Inflammatory macrophage treated with lipopolysaccharide for 4 hours (primary cell): ENCODE measurements at regions not wholly inside any gene's neighbourhood (a gene's known extent, or its start where the extent isn't known, plus 50 kb on each side); places are given as distances from the start of the nearest gene placed in this dataset.
"Not testable (repeated sequence)": the region's sequence is repeated elsewhere in the genome, so short reads cannot be mapped to it uniquely, and the experiment has no call there.

Source experiments
- DNase-seq: peaks from one replicate; pipeline ENCODE4 v3.0.0-alpha.2; 2020

DNA sequence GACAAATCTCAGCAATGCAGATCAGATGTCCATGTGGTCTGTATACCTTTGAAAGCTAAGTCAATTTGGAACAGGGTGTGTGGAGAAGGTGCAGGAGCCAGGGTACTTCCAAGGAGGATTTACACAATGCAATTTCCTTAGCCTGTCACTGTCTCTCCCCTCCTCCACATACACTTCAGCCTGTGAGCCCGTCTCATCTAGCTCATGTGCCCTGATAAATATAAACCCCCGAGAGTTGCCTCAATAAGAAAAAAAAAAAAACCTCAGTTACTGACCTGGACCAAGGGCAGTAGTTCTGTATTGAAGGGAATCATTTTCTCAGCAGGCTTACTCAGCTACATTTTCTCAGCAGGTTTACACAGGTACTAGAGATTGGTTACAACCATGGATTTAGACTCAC lies 132.1 kb upstream of the PELI2 start:
- no peak for DNase-seq

GRCh38 chr14:56000846-56001245 lies 117.4 kb upstream of the PELI2 start:
- no peak for DNase-seq

DNA sequence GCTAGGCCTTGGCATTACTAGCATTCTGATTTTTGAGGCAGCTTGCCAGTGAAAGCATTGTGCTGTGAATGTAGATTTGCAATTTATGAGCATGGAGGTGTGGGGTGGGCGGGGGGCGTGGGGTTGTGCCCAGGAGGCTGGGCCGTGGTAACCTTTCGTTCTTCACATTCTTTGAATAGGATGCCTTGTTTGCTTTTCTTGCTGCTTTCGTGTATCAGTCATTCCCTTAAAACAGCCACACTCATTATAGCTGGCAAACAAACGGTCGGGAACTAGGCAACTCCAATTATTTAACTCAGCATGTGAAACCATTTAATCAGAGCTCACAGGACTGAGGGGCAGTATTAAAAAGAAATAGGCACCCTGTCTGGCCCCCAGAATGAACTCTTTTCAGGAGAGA lies 115.9 kb upstream of the PELI2 start:
- DNase-seq = no peak

DNA sequence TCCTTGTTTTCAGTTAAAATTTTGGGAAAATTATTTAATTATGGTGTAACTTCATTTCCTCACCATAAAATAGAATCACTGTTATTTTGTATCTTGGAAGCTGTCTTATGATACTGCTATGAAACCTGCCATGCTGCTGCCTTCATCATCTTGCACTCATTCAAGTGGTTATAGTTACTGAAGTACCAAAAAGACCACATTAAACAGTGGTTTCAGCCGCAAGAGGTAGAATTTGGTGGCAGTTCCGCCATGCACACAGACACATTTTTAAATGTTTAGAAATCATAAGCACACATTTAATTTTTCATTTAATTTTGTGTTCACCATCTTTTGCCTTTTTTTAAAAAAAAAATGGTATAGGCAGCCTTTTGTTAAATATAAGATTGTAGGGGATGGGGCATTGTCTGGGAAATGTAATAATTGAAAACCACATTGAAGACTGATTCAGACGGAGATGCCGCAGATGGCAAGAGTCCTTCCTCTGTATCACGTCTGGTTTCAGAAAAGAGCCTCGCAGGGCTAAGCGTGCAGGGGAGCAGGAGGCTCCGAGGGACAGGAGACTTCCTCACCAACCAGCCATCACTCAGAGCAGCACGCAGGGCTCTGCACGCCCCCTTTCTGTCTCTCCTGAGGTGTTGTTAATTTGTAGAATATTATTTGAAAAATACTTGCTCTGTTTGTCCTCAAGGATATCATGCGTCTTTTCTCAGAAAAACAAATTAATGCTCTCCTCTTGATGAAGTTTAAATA lies 115.2 kb upstream of the PELI2 start:
- no peak for DNase-seq

DNA sequence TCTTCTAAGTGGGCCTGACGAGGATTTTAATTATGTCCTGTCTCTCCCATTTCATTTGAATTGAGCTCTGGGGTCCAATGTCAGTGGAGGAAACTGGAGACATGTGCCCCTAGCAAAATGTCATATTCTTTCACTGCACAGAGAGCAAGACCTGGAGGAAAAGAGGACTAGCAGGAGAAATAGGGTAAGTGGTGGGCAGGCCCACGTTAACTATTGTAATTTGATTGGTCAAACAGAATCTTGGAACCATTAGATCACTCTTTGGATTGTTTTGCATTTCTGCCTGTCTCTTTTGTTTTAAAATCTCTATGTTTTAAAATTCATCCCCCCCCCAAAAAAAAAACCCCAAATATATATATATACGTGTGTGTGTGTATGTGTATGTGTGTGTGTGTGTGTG lies 113.9 kb upstream of the PELI2 start:
- DNase-seq = no peak

GRCh38 chr14:56004786-56005185 lies 113.4 kb upstream of the PELI2 start:
- peak; percentile 3 for DNase-seq

DNA sequence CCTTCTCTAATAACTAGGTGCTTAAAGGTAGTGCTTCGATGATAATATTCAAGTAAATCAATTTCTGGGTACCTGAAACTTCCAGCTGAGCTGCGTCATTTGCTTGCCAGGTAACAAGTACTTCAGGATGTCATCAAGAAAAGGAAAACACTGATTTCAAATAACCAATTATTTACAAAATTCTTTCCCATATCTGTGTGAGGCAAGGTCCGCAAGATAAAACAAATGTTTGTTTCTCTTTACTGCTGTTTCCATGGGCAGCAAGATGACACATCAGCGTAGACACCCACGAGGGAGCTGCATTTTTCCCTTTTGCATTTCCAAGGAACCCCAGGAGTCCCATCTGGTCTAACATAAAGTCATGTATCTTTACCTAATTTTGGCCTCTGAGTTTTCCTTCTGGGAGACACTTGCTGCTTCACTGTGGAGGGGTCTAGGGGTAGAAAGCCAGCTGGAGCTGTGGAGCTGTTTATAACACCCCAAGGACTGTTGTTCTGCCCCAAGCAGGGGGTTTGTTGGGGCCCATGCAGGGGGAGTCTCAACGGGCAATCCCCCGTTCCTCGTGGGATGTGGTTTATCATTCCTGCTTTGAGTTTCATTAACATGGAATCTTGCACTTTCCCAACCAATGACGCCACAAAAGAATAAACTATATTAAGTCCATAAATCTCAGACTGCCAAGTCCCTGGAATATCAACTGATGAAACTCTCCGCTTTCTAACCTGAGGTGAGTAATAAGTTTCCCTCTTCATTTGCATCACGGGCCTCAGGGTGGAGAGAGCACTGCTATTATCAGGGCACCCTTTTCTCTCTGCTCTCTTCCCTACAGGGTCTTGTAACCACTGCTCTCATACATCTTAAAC lies 112.8 kb upstream of the PELI2 start:
- DNase-seq = no peak

GRCh38 chr14:56007491-56007890 lies 110.7 kb upstream of the PELI2 start:
- DNase-seq = not testable (repeated sequence)

GRCh38 chr14:56008150-56008549 lies 110.1 kb upstream of the PELI2 start:
- DNase-seq = peak; percentile 19

DNA sequence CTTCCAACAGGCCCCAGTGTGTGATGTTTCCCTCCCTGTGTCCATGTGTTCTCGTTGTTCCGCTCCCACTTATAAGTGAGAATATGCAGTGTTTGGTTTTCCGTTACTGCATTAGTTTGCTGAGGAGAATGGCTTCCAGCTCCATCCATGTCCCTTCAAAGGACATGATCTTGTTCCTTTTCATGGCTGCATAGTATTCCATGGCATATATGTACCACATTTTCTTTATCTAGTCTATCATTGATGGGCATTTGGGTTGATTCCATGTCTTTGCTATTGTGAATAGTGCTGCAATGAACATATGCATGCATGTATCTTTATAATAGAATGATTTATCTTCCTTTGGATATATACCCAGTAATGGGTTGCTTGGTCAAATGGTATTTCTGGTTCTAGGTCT lies 109.5 kb upstream of the PELI2 start:
- DNase-seq = not testable (repeated sequence)

- no peak for DNase-seq
Observed at GRCh38 chr14:56023661-56024081, 94.5 kb upstream of the PELI2 start.

GRCh38 chr14:56025191-56025590 lies 93.0 kb upstream of the PELI2 start:
- DNase-seq = no peak

GRCh38 chr14:56026506-56026905 lies 91.7 kb upstream of the PELI2 start:
- no peak for DNase-seq

GRCh38 chr14:56027421-56027820 lies 90.8 kb upstream of the PELI2 start:
- no peak for DNase-seq

- DNase-seq = no peak
Observed at GRCh38 chr14:56027916-56028712, 90.1 kb upstream of the PELI2 start.

GRCh38 chr14:56036353-56036752 lies 81.9 kb upstream of the PELI2 start:
- no peak for DNase-seq

DNA sequence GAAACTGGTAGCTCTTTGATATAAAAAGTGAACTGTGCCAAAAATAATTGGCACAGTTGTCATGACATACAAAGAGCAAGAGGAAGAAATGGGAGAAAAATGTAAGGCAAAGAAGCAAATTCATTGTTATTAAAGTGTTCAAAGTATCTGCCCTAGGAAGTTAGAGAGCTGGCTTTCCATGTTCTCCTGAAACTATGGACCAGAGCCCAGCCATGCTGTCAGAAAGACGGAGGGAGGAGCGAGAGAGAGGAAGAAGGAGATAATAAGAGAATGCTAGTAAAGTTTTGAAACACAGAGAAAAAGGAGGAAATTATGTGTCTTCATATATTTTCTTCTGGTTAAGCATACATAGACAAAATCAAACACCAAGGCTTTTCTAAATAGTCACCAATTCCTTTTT lies 78.1 kb upstream of the PELI2 start:
- DNase-seq = no peak

- no peak for DNase-seq
Observed at GRCh38 chr14:56044196-56044595, 74.0 kb upstream of the PELI2 start.

- no peak for DNase-seq
Observed at GRCh38 chr14:56046546-56046945, 71.7 kb upstream of the PELI2 start.

- DNase-seq = no peak
Observed at GRCh38 chr14:56046996-56047395, 71.2 kb upstream of the PELI2 start.

DNA sequence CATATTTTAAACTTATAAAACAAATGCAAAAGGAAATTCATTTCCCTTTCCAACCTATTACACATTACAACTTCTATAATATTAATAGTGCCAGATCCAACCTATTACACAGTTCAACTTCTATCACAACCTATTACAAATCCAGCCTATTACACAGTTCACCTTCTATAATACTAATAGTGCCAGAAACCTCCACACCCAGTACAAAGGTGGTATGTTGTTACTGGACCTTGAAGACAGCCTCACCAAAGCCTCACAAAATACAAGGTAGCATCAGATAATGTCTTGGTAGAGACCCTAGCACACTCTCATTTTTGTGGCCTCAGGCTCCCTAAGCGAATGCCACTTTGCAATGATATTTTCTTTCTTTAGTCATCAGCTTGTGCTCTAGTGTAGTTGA lies 68.7 kb upstream of the PELI2 start:
- DNase-seq = no peak

DNA sequence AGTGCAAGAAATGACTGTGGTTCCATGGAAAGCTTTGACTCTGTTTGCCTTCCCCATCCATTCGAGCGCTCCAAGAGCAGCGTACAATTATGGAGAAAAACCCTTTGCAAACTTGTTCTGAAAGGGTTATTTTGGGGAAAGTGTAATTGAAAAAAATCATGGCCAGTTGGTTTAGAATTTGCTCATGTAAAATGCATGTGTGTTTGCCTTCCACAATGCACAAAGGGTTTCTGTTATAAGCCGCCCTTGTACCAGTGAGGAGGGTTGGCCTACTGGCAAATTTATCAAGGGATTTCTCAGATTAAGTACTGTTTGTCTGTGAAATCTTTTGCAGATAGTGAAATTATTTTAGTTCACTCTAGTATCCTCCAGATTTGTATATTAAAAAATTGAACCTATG lies 62.7 kb upstream of the PELI2 start:
- DNase-seq = no peak

DNA sequence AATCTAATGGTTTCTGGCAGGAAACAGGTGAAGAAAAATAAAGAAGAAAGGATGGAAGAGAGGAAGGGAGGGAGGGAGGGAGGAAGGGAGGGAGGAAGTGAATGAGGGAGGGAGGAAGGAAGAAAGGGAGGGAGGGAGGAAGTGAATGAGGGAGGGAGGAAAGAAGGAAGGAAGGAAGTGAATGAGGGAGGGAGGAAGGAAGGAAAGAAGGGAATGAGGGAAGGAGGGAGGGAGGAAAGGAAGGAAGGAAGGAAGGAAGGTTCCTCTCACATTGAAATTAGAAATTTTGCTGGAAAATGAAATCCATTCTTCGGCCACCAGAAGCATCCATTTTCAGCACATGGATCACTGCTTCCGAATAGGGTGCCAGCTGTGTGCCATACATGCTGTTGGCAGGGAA lies 62.2 kb upstream of the PELI2 start:
- no peak for DNase-seq
